Tibial nerve (tissue), 3 donors: ENCODE measurements at regions not wholly inside any gene's neighbourhood (a gene's known extent, or its start where the extent isn't known, plus 50 kb on each side); places are given as distances from the start of the nearest gene placed in this dataset.

ENCODE experiments used
- EP300 ChIP-seq, 2 donors: sonication (generic); formaldehyde crosslinking; IDR thresholded peaks; one replicate each; pipeline ENCODE4 v1.6.1; 2017; ENCODE audit warnings: antibody characterized with exemption in 2 of 2, mild to moderate bottlenecking in 1 of 2
- POLR2A ChIP-seq, 2 donors: fragments of 450-650 bp; IDR thresholded peaks; one replicate each; pipeline ENCODE4 v1.6.1; 2017; ENCODE audit warnings: antibody characterized with exemption in 2 of 2, mild to moderate bottlenecking in 2 of 2, moderate library complexity in 2 of 2

- no peak for TF ChIP-seq POLR2A (IDR thresholded peaks at IDR 0.05)
- TF ChIP-seq EP300 (IDR thresholded peaks at IDR 0.05), result no peak
Measured at GRCh38 chr5:105274079-105274478, 1711.5 kb upstream of the NUDT12 start.
